ENCODE measurements at regions not wholly inside any gene's neighbourhood (a gene's known extent, or its start where the extent isn't known, plus 50 kb on each side); places are given as distances from the start of the nearest gene placed in this dataset.

DNA sequence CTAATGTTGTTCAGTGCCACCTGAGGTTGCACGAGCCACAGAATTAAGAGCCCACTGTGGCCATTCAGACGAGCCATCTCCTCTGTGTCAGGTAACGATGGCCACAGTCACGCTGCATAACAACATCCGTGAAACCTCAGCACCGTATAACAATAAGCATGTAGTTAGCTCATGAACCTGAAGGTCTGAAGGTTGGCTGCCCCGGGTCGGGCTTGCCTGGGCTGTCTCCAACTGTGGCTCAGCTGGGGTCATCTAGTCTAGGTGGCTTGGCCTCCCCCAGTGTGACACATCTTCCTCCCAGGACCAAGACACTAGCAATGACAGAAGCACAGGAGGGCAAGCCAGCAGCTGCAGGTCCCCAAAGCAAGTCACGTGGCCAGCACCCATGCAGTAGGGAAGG lies 258.0 kb downstream of the GLI2 start:
- TF ChIP-seq, protein P1, sequence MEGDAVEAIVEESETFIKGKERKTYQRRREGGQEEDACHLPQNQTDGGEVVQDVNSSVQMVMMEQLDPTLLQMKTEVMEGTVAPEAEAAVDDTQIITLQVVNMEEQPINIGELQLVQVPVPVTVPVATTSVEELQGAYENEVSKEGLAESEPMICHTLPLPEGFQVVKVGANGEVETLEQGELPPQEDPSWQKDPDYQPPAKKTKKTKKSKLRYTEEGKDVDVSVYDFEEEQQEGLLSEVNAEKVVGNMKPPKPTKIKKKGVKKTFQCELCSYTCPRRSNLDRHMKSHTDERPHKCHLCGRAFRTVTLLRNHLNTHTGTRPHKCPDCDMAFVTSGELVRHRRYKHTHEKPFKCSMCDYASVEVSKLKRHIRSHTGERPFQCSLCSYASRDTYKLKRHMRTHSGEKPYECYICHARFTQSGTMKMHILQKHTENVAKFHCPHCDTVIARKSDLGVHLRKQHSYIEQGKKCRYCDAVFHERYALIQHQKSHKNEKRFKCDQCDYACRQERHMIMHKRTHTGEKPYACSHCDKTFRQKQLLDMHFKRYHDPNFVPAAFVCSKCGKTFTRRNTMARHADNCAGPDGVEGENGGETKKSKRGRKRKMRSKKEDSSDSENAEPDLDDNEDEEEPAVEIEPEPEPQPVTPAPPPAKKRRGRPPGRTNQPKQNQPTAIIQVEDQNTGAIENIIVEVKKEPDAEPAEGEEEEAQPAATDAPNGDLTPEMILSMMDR (IDR thresholded peaks at IDR 0.05; ENCODE audit: insufficient read depth, low read depth, low read length, missing control alignments): no peak
- no peak for DNase-seq (ENCODE audit: low read depth)
- no peak overlapping the region for H3K4me3 ChIP-seq (ENCODE audit: low read depth, low read length)

GRCh38 chr2:120994301-120994995 lies 258.8 kb downstream of the GLI2 start:
- TF ChIP-seq, protein P1 (IDR thresholded peaks at IDR 0.05; ENCODE audit: insufficient read depth, low read depth, low read length, missing control alignments): no peak
- H3K4me3 ChIP-seq (ENCODE audit: low read depth, low read length): no peak overlapping the region
- DNase-seq (ENCODE audit: low read depth): no peak

GRCh38 chr2:120995152-120995551 lies 259.5 kb downstream of the GLI2 start:
- no peak overlapping the region for H3K4me3 ChIP-seq (ENCODE audit: low read depth, low read length)
- TF ChIP-seq, protein P1 (IDR thresholded peaks at IDR 0.05; ENCODE audit: insufficient read depth, low read depth, low read length, missing control alignments): no peak
- DNase-seq (ENCODE audit: low read depth): no peak

DNA sequence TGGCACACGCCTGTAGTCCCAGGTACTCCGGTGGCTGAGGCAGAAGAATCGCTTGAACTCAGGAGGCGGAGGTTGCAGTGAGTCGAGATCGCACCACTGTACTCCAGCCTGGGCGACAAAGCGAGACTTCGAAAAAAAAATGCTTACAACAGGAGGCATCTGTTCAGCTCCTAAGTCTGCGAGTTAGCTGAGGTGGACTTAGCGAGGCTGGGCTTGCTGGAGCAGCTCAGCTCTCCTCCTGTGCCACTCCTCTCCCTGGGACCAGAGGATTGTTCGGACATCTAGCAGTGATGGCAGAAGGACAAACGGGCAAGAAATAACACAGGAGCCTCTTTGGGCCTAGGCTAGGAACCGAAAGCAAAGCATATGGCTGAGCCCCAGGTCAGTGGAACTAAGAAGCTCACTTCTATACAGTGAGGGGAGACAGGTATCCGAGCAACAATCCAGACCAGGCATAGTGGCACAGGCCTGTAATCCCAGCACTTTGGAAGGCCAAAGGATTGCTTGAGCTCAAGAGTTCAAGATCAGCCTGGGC lies 260.1 kb downstream of the GLI2 start:
- no peak for DNase-seq (ENCODE audit: low read depth)
- H3K4me3 ChIP-seq (ENCODE audit: low read depth, low read length): no peak overlapping the region
- TF ChIP-seq, protein P1 (IDR thresholded peaks at IDR 0.05; ENCODE audit: insufficient read depth, low read depth, low read length, missing control alignments): no peak

- DNase-seq (ENCODE audit: low read depth): no peak
- no peak overlapping the region for H3K4me3 ChIP-seq (ENCODE audit: low read depth, low read length)
These were observed 263.9 kb downstream of the GLI2 start for GRCh38 chr2:120999377-121000097.

DNA sequence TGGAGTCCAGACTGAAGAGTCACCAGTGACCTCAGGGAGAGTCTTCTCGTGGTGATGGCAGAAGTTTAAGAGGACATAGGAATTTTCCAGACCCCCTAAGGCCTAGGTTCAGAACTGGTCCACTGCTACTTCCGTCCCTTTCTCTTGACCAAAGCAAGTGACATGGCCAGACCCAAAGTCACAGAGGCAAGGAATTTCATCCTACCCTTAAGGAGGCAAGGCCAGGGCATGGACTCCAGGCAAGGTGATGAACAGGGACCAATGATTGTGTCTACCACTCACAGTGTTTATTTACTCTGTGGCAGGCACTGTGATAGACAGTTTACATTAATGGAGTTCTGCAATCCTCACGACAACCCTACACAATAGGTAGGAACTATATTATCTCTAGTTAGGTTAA lies 265.1 kb downstream of the GLI2 start:
- TF ChIP-seq, protein P1 (IDR thresholded peaks at IDR 0.05; ENCODE audit: insufficient read depth, low read depth, low read length, missing control alignments): no peak
- DNase-seq (ENCODE audit: low read depth): no peak
- H3K4me3 ChIP-seq (ENCODE audit: low read depth, low read length): no peak overlapping the region

More at GRCh38 chr2:120999377-121000097, 263.9 kb downstream of the GLI2 start:
- TF ChIP-seq, protein P1 (IDR thresholded peaks at IDR 0.05; ENCODE audit: insufficient read depth, low read depth, low read length, missing control alignments): no peak
